Osteocyte (in vitro differentiated cells): ENCODE measurements at regions not wholly inside any gene's neighbourhood (a gene's known extent, or its start where the extent isn't known, plus 50 kb on each side); places are given as distances from the start of the nearest gene placed in this dataset.

ENCODE experiments used
- DNase-seq: peaks from one replicate; pipeline ENCODE4 v3.0.0; 2021; ENCODE audit warnings: mixed read lengths; ENCODE audit not compliant: unreplicated experiment; ENCODE audit errors: extremely low spot score
- H3K27ac Mint-ChIP-seq: one replicate; pipeline ENCODE4 v1.8.0; 2021; ENCODE audit warnings: mild to moderate bottlenecking, mixed read lengths; ENCODE audit not compliant: unreplicated experiment
- H3K27me3 Mint-ChIP-seq: one replicate; pipeline ENCODE4 v1.8.0; 2021; ENCODE audit warnings: mixed read lengths; ENCODE audit not compliant: unreplicated experiment
- H3K36me3 Mint-ChIP-seq: one replicate; pipeline ENCODE4 v1.8.0; 2021; ENCODE audit warnings: mixed read lengths; ENCODE audit not compliant: unreplicated experiment
- H3K4me1 Mint-ChIP-seq: one replicate; pipeline ENCODE4 v1.8.0; 2021; ENCODE audit warnings: mixed read lengths; ENCODE audit not compliant: unreplicated experiment
- H3K4me3 Mint-ChIP-seq: one replicate; pipeline ENCODE4 v1.8.0; 2021; ENCODE audit warnings: mild to moderate bottlenecking, moderate library complexity, mixed read lengths; ENCODE audit not compliant: unreplicated experiment
- H3K9me3 Mint-ChIP-seq: one replicate; pipeline ENCODE4 v1.8.0; 2021; ENCODE audit warnings: mixed read lengths; ENCODE audit not compliant: unreplicated experiment
- CTCF ChIP-seq: fragments of 200-600 bp; sonication (generic); IDR thresholded peaks from 2 replicates; pipeline ENCODE4 v1.5.0; 2021; ENCODE audit warnings: antibody characterized with exemption, mild to moderate bottlenecking, moderate library complexity

- Mint-ChIP-seq H3K9me3 (peaks cover 46% of the 10 kb centered on the region), H3K27ac (no peak overlapping the region), H3K4me1 (no peaks in the 10 kb centered on the region), H3K36me3 (no peaks in the 10 kb centered on the region), H3K4me3 (no peak overlapping the region), H3K27me3 (no peaks in the 10 kb centered on the region)
- no peak for DNase-seq
- no peak for TF ChIP-seq CTCF
Observed at GRCh38 chr15:87219650-87220615, 1036.6 kb downstream of the NTRK3 start.

GRCh38 chr15:87215100-87215499 lies 1041.4 kb downstream of the NTRK3 start:
- no peaks in the 10 kb centered on the region for H3K4me1 Mint-ChIP-seq
- no peak for TF ChIP-seq CTCF
- H3K36me3 Mint-ChIP-seq: no peaks in the 10 kb centered on the region
- no peak for DNase-seq
- H3K27me3 Mint-ChIP-seq: no peaks in the 10 kb centered on the region
- no peak overlapping the region for H3K4me3 Mint-ChIP-seq
- H3K9me3 Mint-ChIP-seq: peaks cover 33% of the 10 kb centered on the region
- no peak overlapping the region for H3K27ac Mint-ChIP-seq

- Mint-ChIP-seq H3K9me3 (peaks cover 21% of the 10 kb centered on the region), H3K27me3 (no peaks in the 10 kb centered on the region), H3K4me3 (no peak overlapping the region), H3K4me1 (no peaks in the 10 kb centered on the region), H3K36me3 (no peaks in the 10 kb centered on the region), H3K27ac (no peak overlapping the region)
- DNase-seq: no peak
- no peak for TF ChIP-seq CTCF
Observed at GRCh38 chr15:87213626-87214025, 1042.9 kb downstream of the NTRK3 start.

GRCh38 chr15:87212041-87212440 lies 1044.5 kb downstream of the NTRK3 start:
- no peak overlapping the region for H3K27ac Mint-ChIP-seq
- no peak for TF ChIP-seq CTCF
- H3K4me1 Mint-ChIP-seq: no peaks in the 10 kb centered on the region
- no peak overlapping the region for H3K4me3 Mint-ChIP-seq
- H3K27me3 Mint-ChIP-seq: no peaks in the 10 kb centered on the region
- H3K9me3 Mint-ChIP-seq: peaks cover 13% of the 10 kb centered on the region
- H3K36me3 Mint-ChIP-seq: no peaks in the 10 kb centered on the region
- DNase-seq: no peak

- no peak overlapping the region for H3K4me3 Mint-ChIP-seq
- no peaks in the 10 kb centered on the region for H3K4me1 Mint-ChIP-seq
- H3K36me3 Mint-ChIP-seq: no peaks in the 10 kb centered on the region
- no peak for TF ChIP-seq CTCF
- H3K27ac Mint-ChIP-seq: no peak overlapping the region
- no peak for DNase-seq
- no peaks in the 10 kb centered on the region for H3K27me3 Mint-ChIP-seq
- peaks cover 11% of the 10 kb centered on the region for H3K9me3 Mint-ChIP-seq
Observed at GRCh38 chr15:87211547-87211946, 1045.0 kb downstream of the NTRK3 start.
